Inflammatory macrophage treated with lipopolysaccharide for 1 hour (primary cell): ENCODE measurements at regions not wholly inside any gene's neighbourhood (a gene's known extent, or its start where the extent isn't known, plus 50 kb on each side); places are given as distances from the start of the nearest gene placed in this dataset.
A peak's percentile ranks its signal among the peaks of the same experiment; 100 is the strongest.

Source experiments
- DNase-seq, 2 donors: peaks; one replicate each; pipeline ENCODE4 v3.0.0-alpha.2; 2020 to 2022

DNA sequence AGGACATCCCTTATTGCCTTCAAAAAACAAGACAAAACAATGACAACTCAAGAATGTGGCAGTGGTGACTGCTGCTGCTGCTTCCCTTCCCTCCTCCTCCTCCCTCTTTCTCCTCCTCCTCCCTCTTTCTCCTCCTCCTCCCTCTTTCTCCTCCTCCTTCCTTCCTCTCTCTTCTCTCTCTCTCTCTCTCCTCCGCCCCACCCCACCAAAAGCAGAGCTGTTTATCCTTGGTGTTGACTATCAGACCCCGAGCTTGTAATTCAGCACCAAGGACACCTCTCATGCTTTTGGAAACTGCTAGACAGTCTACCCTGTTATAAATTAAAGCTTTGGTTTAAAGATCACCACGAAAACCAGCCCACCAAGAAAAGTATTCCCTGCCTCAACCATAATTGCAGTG, 72.4 kb upstream of the IFNAR2 start:
- DNase-seq: no peak

GRCh38 chr21:33158654-33159053, 71.1 kb upstream of the IFNAR2 start:
- no peak for DNase-seq

DNA sequence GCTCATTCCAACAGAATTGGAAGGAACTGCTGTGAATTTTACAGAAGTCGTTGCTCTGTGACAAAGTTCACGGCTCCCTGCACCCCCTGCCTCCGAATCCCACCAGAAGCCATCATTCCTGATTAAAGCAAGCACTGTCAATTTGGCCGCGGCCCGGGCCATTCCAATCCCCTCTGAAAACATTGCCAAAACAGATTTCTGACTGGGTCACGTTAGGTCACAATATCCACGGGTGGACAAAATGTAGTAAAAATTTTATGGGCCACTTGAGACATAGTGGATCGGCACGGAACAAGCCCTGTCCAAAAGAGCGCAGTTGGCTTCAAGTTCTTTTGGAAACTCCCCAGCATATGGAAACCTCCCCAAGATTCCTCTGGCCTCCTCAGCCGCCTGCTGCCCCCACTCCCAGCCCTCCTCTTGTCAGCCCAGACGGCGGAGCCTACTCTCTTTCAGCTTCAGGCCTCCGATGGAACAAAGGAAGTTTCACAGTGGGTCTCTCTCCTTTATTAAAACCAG, 67.2 kb upstream of the IFNAR2 start:
- DNase-seq: no peak

DNA sequence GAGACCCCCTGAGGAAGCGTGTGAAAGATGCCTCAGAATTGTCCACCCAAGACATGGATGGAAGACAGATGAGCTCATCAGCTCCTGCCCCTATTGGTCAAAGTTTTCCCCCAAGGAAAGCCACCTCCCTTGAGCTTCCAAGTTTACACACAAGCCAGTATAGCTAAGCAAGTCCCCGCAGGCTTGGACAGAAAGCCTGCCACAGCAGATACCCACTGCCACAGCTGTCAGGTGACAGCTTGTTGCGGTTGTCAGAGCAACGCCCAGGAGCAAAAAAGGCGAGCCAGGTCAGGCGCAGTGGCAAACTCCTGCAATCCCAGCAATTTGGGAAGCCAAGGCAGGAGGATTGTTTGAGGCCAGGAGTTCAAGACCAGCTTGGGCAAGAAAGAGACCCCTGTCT, 60.9 kb upstream of the IFNAR2 start:
- no peak for DNase-seq

GRCh38 chr21:33169359-33169758, 60.4 kb upstream of the IFNAR2 start:
- peak; percentile 19 to 25 for DNase-seq

GRCh38 chr21:33171616-33172169, 58.0 kb upstream of the IFNAR2 start:
- DNase-seq: no peak

- no peak for DNase-seq
Measured at GRCh38 chr21:33174756-33175155, 55.0 kb upstream of the IFNAR2 start.
